ENCODE measurements at regions not wholly inside any gene's neighbourhood (a gene's known extent, or its start where the extent isn't known, plus 50 kb on each side); places are given as distances from the start of the nearest gene placed in this dataset.

DNA sequence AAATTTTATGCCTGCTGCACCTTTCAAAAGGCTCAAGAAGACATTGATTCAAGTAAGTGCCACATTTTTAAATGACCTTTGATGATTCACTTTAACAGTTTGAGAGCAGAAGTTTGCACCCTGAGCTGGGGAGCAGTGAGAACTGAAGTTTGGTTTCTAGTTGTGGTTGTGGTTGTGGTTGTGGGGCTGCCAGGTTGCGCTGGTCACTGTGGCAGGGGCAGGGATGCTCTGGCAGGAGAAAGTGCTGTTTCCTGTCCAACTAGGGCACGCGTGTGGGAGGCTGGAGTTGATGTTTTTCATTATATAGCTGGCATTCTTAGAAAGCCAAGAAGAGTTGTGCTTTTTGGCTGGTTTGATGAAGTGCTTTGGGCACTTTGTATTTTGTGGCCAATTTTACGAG lies 339.7 kb upstream of the NR2F2 start:
- ATAC-seq (no peak), DNase-seq (no peak)
- Histone ChIP-seq H3K27ac (no peak overlapping the region), H3K9me3 (no peaks in the 10 kb centered on the region), H3K4me1 (no peaks in the 10 kb centered on the region), H3K36me3 (no peaks in the 10 kb centered on the region), H3K4me3 (no peak overlapping the region), H3K27me3 (ENCODE audit: low read depth) (no peaks in the 10 kb centered on the region)
- intact Hi-C loops (cut with DNase I) = no loop called here
- TF ChIP-seq, protein P1, sequence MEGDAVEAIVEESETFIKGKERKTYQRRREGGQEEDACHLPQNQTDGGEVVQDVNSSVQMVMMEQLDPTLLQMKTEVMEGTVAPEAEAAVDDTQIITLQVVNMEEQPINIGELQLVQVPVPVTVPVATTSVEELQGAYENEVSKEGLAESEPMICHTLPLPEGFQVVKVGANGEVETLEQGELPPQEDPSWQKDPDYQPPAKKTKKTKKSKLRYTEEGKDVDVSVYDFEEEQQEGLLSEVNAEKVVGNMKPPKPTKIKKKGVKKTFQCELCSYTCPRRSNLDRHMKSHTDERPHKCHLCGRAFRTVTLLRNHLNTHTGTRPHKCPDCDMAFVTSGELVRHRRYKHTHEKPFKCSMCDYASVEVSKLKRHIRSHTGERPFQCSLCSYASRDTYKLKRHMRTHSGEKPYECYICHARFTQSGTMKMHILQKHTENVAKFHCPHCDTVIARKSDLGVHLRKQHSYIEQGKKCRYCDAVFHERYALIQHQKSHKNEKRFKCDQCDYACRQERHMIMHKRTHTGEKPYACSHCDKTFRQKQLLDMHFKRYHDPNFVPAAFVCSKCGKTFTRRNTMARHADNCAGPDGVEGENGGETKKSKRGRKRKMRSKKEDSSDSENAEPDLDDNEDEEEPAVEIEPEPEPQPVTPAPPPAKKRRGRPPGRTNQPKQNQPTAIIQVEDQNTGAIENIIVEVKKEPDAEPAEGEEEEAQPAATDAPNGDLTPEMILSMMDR (IDR thresholded peaks at IDR 0.05) = no peak

GRCh38 chr15:95994418-95994817 lies 336.1 kb upstream of the NR2F2 start:
- intact Hi-C loops (cut with DNase I) = no loop called here
- Histone ChIP-seq H3K36me3 (no peaks in the 10 kb centered on the region), H3K4me1 (no peaks in the 10 kb centered on the region), H3K27ac (no peak overlapping the region), H3K27me3 (ENCODE audit: low read depth) (no peaks in the 10 kb centered on the region), H3K4me3 (no peak overlapping the region), H3K9me3 (no peaks in the 10 kb centered on the region)
- TF ChIP-seq, protein P1 (IDR thresholded peaks at IDR 0.05) = no peak
- ATAC-seq = no peak
- DNase-seq = no peak

GRCh38 chr15:95995375-95996168 lies 334.9 kb upstream of the NR2F2 start:
- Histone ChIP-seq H3K36me3 (no peaks in the 10 kb centered on the region), H3K4me1 (no peaks in the 10 kb centered on the region), H3K27me3 (ENCODE audit: low read depth) (no peaks in the 10 kb centered on the region), H3K4me3 (no peak overlapping the region), H3K27ac (no peak overlapping the region), H3K9me3 (no peaks in the 10 kb centered on the region)
- intact Hi-C loops (cut with DNase I) = no loop called here
- TF ChIP-seq, protein P1 (IDR thresholded peaks at IDR 0.05) = no peak
- ATAC-seq (no peak), DNase-seq (no peak)

DNA sequence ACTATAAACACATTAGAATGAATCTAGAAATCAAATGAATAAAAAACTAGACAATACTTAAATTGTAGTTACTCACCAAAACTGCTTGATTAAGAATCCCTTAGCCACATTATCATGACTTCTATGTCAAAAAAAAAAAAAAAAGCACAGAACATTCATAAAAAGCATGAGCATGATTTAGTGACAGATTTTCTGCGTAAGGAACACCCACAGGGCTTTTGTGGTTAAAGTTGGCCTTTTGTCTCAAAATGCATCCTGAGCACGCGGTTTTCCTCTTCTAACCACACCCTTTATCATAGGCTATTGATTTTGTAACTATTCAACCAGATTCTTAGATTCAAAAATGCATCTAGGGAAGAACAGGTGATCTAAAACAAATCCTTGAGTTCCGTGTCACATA lies 334.0 kb upstream of the NR2F2 start:
- no peak overlapping the region for H3K27ac ChIP-seq
- H3K27me3 ChIP-seq (ENCODE audit: low read depth) = no peaks in the 10 kb centered on the region
- no peaks in the 10 kb centered on the region for H3K9me3 ChIP-seq
- intact Hi-C loops (cut with DNase I) = no loop called here
- H3K36me3 ChIP-seq = no peaks in the 10 kb centered on the region
- DNase-seq = no peak
- no peaks in the 10 kb centered on the region for H3K4me1 ChIP-seq
- H3K4me3 ChIP-seq = no peak overlapping the region
- TF ChIP-seq, protein P1 (IDR thresholded peaks at IDR 0.05) = no peak
- no peak for ATAC-seq

GRCh38 chr15:95998935-95999334 lies 331.6 kb upstream of the NR2F2 start:
- Histone ChIP-seq H3K27ac (no peak overlapping the region), H3K27me3 (ENCODE audit: low read depth) (no peaks in the 10 kb centered on the region), H3K36me3 (no peaks in the 10 kb centered on the region), H3K9me3 (no peaks in the 10 kb centered on the region), H3K4me1 (no peaks in the 10 kb centered on the region), H3K4me3 (no peak overlapping the region)
- DNase-seq (no peak), ATAC-seq (no peak)
- TF ChIP-seq, protein P1 (IDR thresholded peaks at IDR 0.05) = no peak
- intact Hi-C loops (cut with DNase I) = no loop called here

All from lower lobe of right lung (tissue), 2 donors.